ENCODE measurements at regions not wholly inside any gene's neighbourhood (a gene's known extent, or its start where the extent isn't known, plus 50 kb on each side); places are given as distances from the start of the nearest gene placed in this dataset.

DNA sequence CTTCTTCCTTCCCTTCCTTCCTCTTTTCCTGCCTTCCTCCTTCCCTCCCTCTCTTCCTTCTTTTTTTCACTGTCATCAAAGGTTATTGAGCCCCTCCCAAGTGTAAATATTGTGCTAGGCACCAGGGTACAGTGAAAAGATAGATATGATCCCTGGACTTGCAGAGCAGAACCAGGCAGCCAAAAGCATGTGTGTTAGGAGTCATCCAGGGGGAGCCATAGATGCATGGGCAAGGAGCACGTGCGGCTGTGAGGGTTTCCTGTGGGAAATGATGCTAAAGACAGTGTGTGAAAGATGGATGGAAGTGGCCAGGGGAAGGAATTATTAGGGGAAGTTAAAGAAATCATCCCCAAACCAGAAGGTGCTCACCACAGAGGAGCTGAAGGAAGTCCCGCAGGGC lies 65.2 kb downstream of the NR2F2 start:
- no peaks in the 10 kb centered on the region for H3K9me3 ChIP-seq (ENCODE audit: control insufficient read depth, insufficient read depth, low read length)
- H3K4me2 ChIP-seq (ENCODE audit: low read length): no peak overlapping the region
- no peaks in the 10 kb centered on the region for H3K9me2 ChIP-seq (replicated peaks; ENCODE audit: control insufficient read depth, low read length)
- no peak overlapping the region for H3K4me3 ChIP-seq (ENCODE audit: low read length)
- no peak overlapping the region for H3K27ac ChIP-seq (ENCODE audit: low read depth, low read length)
- no peaks in the 10 kb centered on the region for H3F3A ChIP-seq (ENCODE audit: control insufficient read depth, insufficient read depth)
- H3K36me3 ChIP-seq (ENCODE audit: control insufficient read depth, low read length): no peaks in the 10 kb centered on the region
- H3K79me2 ChIP-seq (ENCODE audit: control insufficient read depth, low read length): no peaks in the 10 kb centered on the region
- H3K27me3 ChIP-seq (ENCODE audit: control insufficient read depth, low read length): no peaks in the 10 kb centered on the region
- H4K20me1 ChIP-seq (ENCODE audit: control insufficient read depth, insufficient read depth, low read depth, low read length): no peaks in the 10 kb centered on the region
- no peak for TF ChIP-seq EZH2phosphoT487 (IDR thresholded peaks at IDR 0.05; ENCODE audit: borderline replicate concordance, low read length)
- TF ChIP-seq, protein P1, sequence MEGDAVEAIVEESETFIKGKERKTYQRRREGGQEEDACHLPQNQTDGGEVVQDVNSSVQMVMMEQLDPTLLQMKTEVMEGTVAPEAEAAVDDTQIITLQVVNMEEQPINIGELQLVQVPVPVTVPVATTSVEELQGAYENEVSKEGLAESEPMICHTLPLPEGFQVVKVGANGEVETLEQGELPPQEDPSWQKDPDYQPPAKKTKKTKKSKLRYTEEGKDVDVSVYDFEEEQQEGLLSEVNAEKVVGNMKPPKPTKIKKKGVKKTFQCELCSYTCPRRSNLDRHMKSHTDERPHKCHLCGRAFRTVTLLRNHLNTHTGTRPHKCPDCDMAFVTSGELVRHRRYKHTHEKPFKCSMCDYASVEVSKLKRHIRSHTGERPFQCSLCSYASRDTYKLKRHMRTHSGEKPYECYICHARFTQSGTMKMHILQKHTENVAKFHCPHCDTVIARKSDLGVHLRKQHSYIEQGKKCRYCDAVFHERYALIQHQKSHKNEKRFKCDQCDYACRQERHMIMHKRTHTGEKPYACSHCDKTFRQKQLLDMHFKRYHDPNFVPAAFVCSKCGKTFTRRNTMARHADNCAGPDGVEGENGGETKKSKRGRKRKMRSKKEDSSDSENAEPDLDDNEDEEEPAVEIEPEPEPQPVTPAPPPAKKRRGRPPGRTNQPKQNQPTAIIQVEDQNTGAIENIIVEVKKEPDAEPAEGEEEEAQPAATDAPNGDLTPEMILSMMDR (IDR thresholded peaks at IDR 0.05; ENCODE audit: low read depth, low read length, poor library complexity, severe bottlenecking): no peak
- no peaks in the 10 kb centered on the region for H3K4me1 ChIP-seq (ENCODE audit: control insufficient read depth, low read length)

DNA sequence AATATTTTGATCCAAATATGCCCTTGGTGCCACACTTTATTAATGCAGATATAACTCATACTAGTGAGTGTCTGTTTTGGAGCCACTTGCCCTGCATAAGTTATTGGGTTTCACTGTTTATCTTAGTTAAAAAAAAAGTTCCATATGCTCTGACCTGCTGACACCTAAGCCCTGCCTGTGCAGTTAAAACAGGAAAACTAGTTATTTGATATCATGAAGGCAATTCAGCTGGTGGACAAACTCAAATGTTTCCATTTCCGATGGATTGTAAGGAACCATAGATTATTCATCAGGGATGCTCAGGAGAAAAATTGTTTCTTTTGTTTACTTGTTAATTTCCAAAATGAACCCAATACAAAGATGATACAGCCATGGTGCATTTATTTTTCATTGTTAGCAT lies 68.3 kb downstream of the NR2F2 start:
- Histone ChIP-seq H4K20me1 (ENCODE audit: control insufficient read depth, insufficient read depth, low read depth, low read length) (no peaks in the 10 kb centered on the region), H3K4me3 (ENCODE audit: low read length) (no peak overlapping the region), H3F3A (ENCODE audit: control insufficient read depth, insufficient read depth) (no peaks in the 10 kb centered on the region), H3K27ac (ENCODE audit: low read depth, low read length) (no peak overlapping the region), H3K27me3 (ENCODE audit: control insufficient read depth, low read length) (no peaks in the 10 kb centered on the region), H3K9me2 (replicated peaks; ENCODE audit: control insufficient read depth, low read length) (no peaks in the 10 kb centered on the region), H3K9me3 (ENCODE audit: control insufficient read depth, insufficient read depth, low read length) (no peaks in the 10 kb centered on the region), H3K36me3 (ENCODE audit: control insufficient read depth, low read length) (no peaks in the 10 kb centered on the region), H3K79me2 (ENCODE audit: control insufficient read depth, low read length) (no peaks in the 10 kb centered on the region), H3K4me2 (ENCODE audit: low read length) (no peak overlapping the region), H3K4me1 (ENCODE audit: control insufficient read depth, low read length) (no peaks in the 10 kb centered on the region)
- TF ChIP-seq EZH2phosphoT487 (IDR thresholded peaks at IDR 0.05; ENCODE audit: borderline replicate concordance, low read length): no peak
- TF ChIP-seq, protein P1 (IDR thresholded peaks at IDR 0.05; ENCODE audit: low read depth, low read length, poor library complexity, severe bottlenecking): no peak

DNA sequence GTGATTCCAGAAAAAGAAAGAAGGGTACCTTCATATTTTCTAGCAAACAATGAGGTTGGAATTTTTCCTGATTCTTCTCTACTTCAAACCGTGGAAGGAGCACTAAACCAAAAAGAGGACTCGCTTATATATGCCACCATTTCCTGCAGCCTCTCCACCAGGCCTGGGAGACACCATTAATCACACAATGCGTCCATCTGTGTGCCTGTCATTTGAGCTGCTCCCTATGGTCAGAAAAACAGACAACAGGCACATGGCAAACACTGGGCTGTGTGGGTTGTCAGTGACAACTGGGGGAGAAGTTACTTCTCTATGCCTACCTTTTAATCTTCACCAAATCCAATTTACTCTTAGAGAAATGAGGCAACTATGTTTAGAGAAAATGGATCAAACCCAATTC lies 71.9 kb downstream of the NR2F2 start:
- Histone ChIP-seq H3K4me1 (ENCODE audit: control insufficient read depth, low read length) (no peaks in the 10 kb centered on the region), H3K36me3 (ENCODE audit: control insufficient read depth, low read length) (no peaks in the 10 kb centered on the region), H4K20me1 (ENCODE audit: control insufficient read depth, insufficient read depth, low read depth, low read length) (no peaks in the 10 kb centered on the region), H3K9me3 (ENCODE audit: control insufficient read depth, insufficient read depth, low read length) (no peaks in the 10 kb centered on the region), H3K79me2 (ENCODE audit: control insufficient read depth, low read length) (no peaks in the 10 kb centered on the region), H3K4me3 (ENCODE audit: low read length) (no peak overlapping the region), H3K27me3 (ENCODE audit: control insufficient read depth, low read length) (no peaks in the 10 kb centered on the region), H3K9me2 (replicated peaks; ENCODE audit: control insufficient read depth, low read length) (no peaks in the 10 kb centered on the region), H3F3A (ENCODE audit: control insufficient read depth, insufficient read depth) (no peaks in the 10 kb centered on the region), H3K27ac (ENCODE audit: low read depth, low read length) (no peak overlapping the region), H3K4me2 (ENCODE audit: low read length) (no peak overlapping the region)
- no peak for TF ChIP-seq EZH2phosphoT487 (IDR thresholded peaks at IDR 0.05; ENCODE audit: borderline replicate concordance, low read length)
- TF ChIP-seq, protein P1 (IDR thresholded peaks at IDR 0.05; ENCODE audit: low read depth, low read length, poor library complexity, severe bottlenecking): no peak

DNA sequence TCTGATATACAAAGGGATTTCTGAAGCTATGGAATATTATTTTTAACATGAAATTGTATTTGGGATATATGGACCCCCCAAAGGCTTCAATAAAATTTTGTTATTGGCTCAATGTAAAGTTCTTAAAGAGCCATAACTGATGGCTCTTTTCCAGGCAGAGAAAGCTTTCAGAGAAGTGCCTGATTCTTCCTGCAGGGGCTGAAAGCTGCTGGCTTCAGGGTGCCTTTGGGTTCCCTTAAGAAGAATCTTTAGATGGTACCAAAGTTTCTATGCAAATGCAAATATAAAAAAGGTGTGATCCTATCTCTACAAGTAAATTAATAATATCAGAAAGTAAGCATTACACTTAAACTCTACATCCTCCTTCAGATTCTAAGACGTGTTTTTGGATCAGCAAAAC lies 72.6 kb downstream of the NR2F2 start:
- no peak overlapping the region for H3K4me3 ChIP-seq (ENCODE audit: low read length)
- TF ChIP-seq, protein P1 (IDR thresholded peaks at IDR 0.05; ENCODE audit: low read depth, low read length, poor library complexity, severe bottlenecking): no peak
- TF ChIP-seq EZH2phosphoT487 (IDR thresholded peaks at IDR 0.05; ENCODE audit: borderline replicate concordance, low read length): no peak
- no peaks in the 10 kb centered on the region for H3K27me3 ChIP-seq (ENCODE audit: control insufficient read depth, low read length)
- no peak overlapping the region for H3K27ac ChIP-seq (ENCODE audit: low read depth, low read length)
- H3F3A ChIP-seq (ENCODE audit: control insufficient read depth, insufficient read depth): no peaks in the 10 kb centered on the region
- no peaks in the 10 kb centered on the region for H3K9me2 ChIP-seq (replicated peaks; ENCODE audit: control insufficient read depth, low read length)
- no peaks in the 10 kb centered on the region for H4K20me1 ChIP-seq (ENCODE audit: control insufficient read depth, insufficient read depth, low read depth, low read length)
- H3K9me3 ChIP-seq (ENCODE audit: control insufficient read depth, insufficient read depth, low read length): no peaks in the 10 kb centered on the region
- H3K79me2 ChIP-seq (ENCODE audit: control insufficient read depth, low read length): no peaks in the 10 kb centered on the region
- H3K4me2 ChIP-seq (ENCODE audit: low read length): no peak overlapping the region
- no peaks in the 10 kb centered on the region for H3K4me1 ChIP-seq (ENCODE audit: control insufficient read depth, low read length)
- H3K36me3 ChIP-seq (ENCODE audit: control insufficient read depth, low read length): no peaks in the 10 kb centered on the region
